Caco-2 (cell line): ENCODE measurements at regions not wholly inside any gene's neighbourhood (a gene's known extent, or its start where the extent isn't known, plus 50 kb on each side); places are given as distances from the start of the nearest gene placed in this dataset.

ENCODE experiments used
- BruUV-seq: library from RNA; stranded (reverse); fragments of 400-500 nt; replicated peaks from 2 replicates; lab custom pipeline; 2021; lab: Mats Ljungman, UMichigan
- CTCF ChIA-PET: fragments of 300-600 bp; sonication (Branson Sonifier 250); formaldehyde crosslinking; loops from one replicate; lab custom pipeline; 2022; ENCODE audit warnings: antibody characterized with exemption; lab: Charles Lee
- POLR2A ChIA-PET: fragments of 300-600 bp; sonication (Branson Sonifier 250); formaldehyde crosslinking; loops from one replicate; lab custom pipeline; 2022; ENCODE audit warnings: antibody characterized with exemption; lab: Charles Lee
- DNase-seq, 2 experiments: peaks; one replicate each; pipeline versions ENCODE4 v3.0.0 to v3.0.0-alpha.2; 2020 to 2022
- H3K27me3 ChIP-seq: replicated peaks from 2 replicates; pipeline ENCODE4 v1.6.0; 2011; ENCODE audit warnings: low read length; ENCODE audit not compliant: control insufficient read depth, insufficient read depth
- H3K36me3 ChIP-seq: 2 replicates; pipeline ENCODE4 v1.5.1; 2011; ENCODE audit warnings: low read length; ENCODE audit not compliant: control insufficient read depth, insufficient read depth
- H3K4me1 ChIP-seq: fragments of 250-450 bp; sonication (Bioruptor Pico); 2 replicates; pipeline ENCODE4 v1.5.1; 2020; ENCODE audit warnings: mild to moderate bottlenecking
- H3K4me3 ChIP-seq: 2 replicates; pipeline ENCODE4 v1.5.1; 2011; ENCODE audit warnings: low read depth, mild to moderate bottlenecking, control low read depth, low read length
- H3K9me3 ChIP-seq: fragments of 250-450 bp; sonication (Bioruptor Pico); 2 replicates; pipeline ENCODE4 v1.5.1; 2020; ENCODE audit warnings: mild to moderate bottlenecking, moderate library complexity
- H3K27ac Mint-ChIP-seq: one replicate; pipeline ENCODE4 v1.8.0; 2022; ENCODE audit warnings: mixed read lengths; ENCODE audit not compliant: unreplicated experiment
- H3K27me3 Mint-ChIP-seq: one replicate; pipeline ENCODE4 v1.8.0; 2022; ENCODE audit warnings: mixed read lengths; ENCODE audit not compliant: insufficient read depth, unreplicated experiment
- H3K36me3 Mint-ChIP-seq: one replicate; pipeline ENCODE4 v1.8.0; 2022; ENCODE audit warnings: mild to moderate bottlenecking, mixed read lengths; ENCODE audit not compliant: insufficient read depth, unreplicated experiment
- H3K4me1 Mint-ChIP-seq: one replicate; pipeline ENCODE4 v1.8.0; 2022; ENCODE audit warnings: low read depth, mixed read lengths; ENCODE audit not compliant: unreplicated experiment
- H3K4me3 Mint-ChIP-seq: one replicate; pipeline ENCODE4 v1.8.0; 2022; ENCODE audit warnings: mild to moderate bottlenecking, moderate library complexity, mixed read lengths; ENCODE audit not compliant: unreplicated experiment
- H3K9me3 Mint-ChIP-seq: one replicate; pipeline ENCODE4 v1.8.0; 2022; ENCODE audit warnings: mixed read lengths; ENCODE audit not compliant: unreplicated experiment
- CTCF ChIP-seq, 2 experiments: fragments of 200-600 bp in 1 of 2; IDR thresholded peaks; 1 replicate in 1 of 2; 2 replicates in 1 of 2; pipeline versions ENCODE4 v1.5.1 to v1.8.0; 2011 to 2022; ENCODE audit warnings: antibody characterized with exemption in 1 of 2, control low read depth in 1 of 2, inconsistent platforms in 1 of 2, low read depth in 1 of 2, low read length in 1 of 2, mild to moderate bottlenecking in 1 of 2, moderate library complexity in 1 of 2; ENCODE audit not compliant: insufficient read depth in 1 of 2, severe bottlenecking in 1 of 2, unreplicated experiment in 1 of 2
- intact Hi-C: fragments of 100-400 bp; cut with micrococcal nuclease; formaldehyde crosslinking; loops from one replicate; pipeline ENCODE4 v1.10.0; 2022; ENCODE audit not compliant: unreplicated experiment

GRCh38 chr1:57551476-57551875 lies 127.6 kb upstream of the DAB1 start:
- ChIA-PET POLR2A (no interaction called here), CTCF (no interaction called here)
- no peak overlapping the region for H3K4me3 Mint-ChIP-seq
- H3K27ac Mint-ChIP-seq = no peak overlapping the region
- no peaks in the 10 kb centered on the region for H3K9me3 Mint-ChIP-seq
- TF ChIP-seq CTCF (IDR thresholded peaks at IDR 0.05; ENCODE audit: insufficient read depth in 1 of 2, low read depth in 1 of 2, low read length in 1 of 2, severe bottlenecking in 1 of 2, unreplicated experiment in 1 of 2) = no peak
- no peaks in the 10 kb centered on the region for H3K4me1 ChIP-seq
- no peaks in the 10 kb centered on the region for H3K36me3 Mint-ChIP-seq
- DNase-seq = no peak
- no peaks in the 10 kb centered on the region for H3K9me3 ChIP-seq
- intact Hi-C loops = no loop called here
- no peak overlapping the region for H3K4me3 ChIP-seq
- H3K27me3 ChIP-seq = no peaks in the 10 kb centered on the region
- no peaks in the 10 kb centered on the region for H3K4me1 Mint-ChIP-seq
- BruUV-seq = no TSS peak
- peaks cover 10% of the 10 kb centered on the region for H3K27me3 Mint-ChIP-seq
- H3K36me3 ChIP-seq = no peaks in the 10 kb centered on the region

- Mint-ChIP-seq H3K9me3 (no peaks in the 10 kb centered on the region), H3K27me3 (peaks cover 10% of the 10 kb centered on the region), H3K4me3 (no peak overlapping the region), H3K4me1 (no peaks in the 10 kb centered on the region), H3K27ac (no peak overlapping the region), H3K36me3 (no peaks in the 10 kb centered on the region)
- ChIA-PET POLR2A (no interaction called here), CTCF (no interaction called here)
- BruUV-seq = no TSS peak
- no peak for DNase-seq
- Histone ChIP-seq H3K9me3 (no peaks in the 10 kb centered on the region), H3K4me3 (no peak overlapping the region), H3K27me3 (no peaks in the 10 kb centered on the region), H3K4me1 (no peaks in the 10 kb centered on the region), H3K36me3 (no peaks in the 10 kb centered on the region)
- intact Hi-C loops = no loop called here
- no peak for TF ChIP-seq CTCF (IDR thresholded peaks at IDR 0.05; ENCODE audit: insufficient read depth in 1 of 2, low read depth in 1 of 2, low read length in 1 of 2, severe bottlenecking in 1 of 2, unreplicated experiment in 1 of 2)
Measured at GRCh38 chr1:57550092-57550491, 126.2 kb upstream of the DAB1 start.

GRCh38 chr1:57549300-57549699 lies 125.4 kb upstream of the DAB1 start:
- H3K9me3 ChIP-seq = no peaks in the 10 kb centered on the region
- H3K27ac Mint-ChIP-seq = no peak overlapping the region
- no TSS peak for BruUV-seq
- no peak overlapping the region for H3K4me3 ChIP-seq
- TF ChIP-seq CTCF (IDR thresholded peaks at IDR 0.05; ENCODE audit: insufficient read depth in 1 of 2, low read depth in 1 of 2, low read length in 1 of 2, severe bottlenecking in 1 of 2, unreplicated experiment in 1 of 2) = no peak
- no peaks in the 10 kb centered on the region for H3K4me1 Mint-ChIP-seq
- no peak for DNase-seq
- H3K27me3 ChIP-seq = no peaks in the 10 kb centered on the region
- H3K4me3 Mint-ChIP-seq = no peak overlapping the region
- POLR2A ChIA-PET = no interaction called here
- H3K9me3 Mint-ChIP-seq = no peaks in the 10 kb centered on the region
- no peaks in the 10 kb centered on the region for H3K36me3 Mint-ChIP-seq
- intact Hi-C loops = no loop called here
- CTCF ChIA-PET = no interaction called here
- no peaks in the 10 kb centered on the region for H3K4me1 ChIP-seq
- H3K36me3 ChIP-seq = no peaks in the 10 kb centered on the region
- peaks cover 10% of the 10 kb centered on the region for H3K27me3 Mint-ChIP-seq
